GM21528 (cell line): ENCODE measurements at regions not wholly inside any gene's neighbourhood (a gene's known extent, or its start where the extent isn't known, plus 50 kb on each side); places are given as distances from the start of the nearest gene placed in this dataset.
A peak's percentile ranks its signal among the peaks of the same experiment; 100 is the strongest.

Source experiments
- ATAC-seq: cut with Tn5 transposase; IDR thresholded peaks from one replicate; pipeline ENCODE4 v1.9.1; 2021; ENCODE audit warnings: mild to moderate bottlenecking, moderate library complexity; ENCODE audit not compliant: unreplicated experiment, low FRiP score

GRCh38 chr16:86663685-86664521 is 85.6 kb downstream of the FOXL1 start:
- no peak for ATAC-seq

DNA sequence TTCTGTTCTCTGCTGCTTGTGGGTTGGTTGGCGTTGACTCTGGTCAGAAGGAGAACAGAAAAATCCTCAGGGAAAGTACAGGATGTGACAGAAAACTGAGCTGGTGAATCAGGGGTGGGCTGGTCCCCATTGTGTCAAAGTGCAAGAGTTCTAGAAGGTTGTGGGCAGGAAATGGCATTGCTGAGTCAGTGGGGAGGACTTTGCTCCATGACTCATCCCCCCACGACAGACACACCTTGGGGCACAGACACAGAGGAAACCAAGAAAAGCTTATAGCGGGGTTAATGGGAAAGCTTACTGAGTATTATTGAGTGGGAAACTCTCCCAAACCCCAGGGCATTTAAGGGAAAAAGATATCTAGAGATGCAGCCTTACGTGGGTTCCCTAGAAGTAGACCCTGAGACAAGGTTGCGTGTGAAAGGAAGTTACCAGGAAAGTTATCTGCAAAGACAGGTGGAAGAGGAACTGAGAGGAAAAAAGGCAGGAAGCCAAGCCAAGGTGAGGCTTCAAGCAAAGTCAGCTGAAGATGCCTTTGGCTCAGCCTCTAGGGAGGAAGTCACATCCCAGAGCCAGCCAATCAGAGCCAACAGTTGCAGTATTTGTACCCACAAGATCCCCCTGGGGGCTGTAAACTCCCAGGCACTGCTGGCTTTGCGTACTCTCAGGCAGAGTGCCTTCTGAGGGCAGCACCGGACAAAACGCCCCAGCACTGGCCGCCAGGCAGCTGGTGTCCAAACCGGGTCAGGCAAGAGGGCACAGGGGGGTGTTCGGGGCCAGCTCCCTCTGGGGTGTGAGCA is 86.4 kb downstream of the FOXL1 start:
- peak; percentile 75 for ATAC-seq

DNA sequence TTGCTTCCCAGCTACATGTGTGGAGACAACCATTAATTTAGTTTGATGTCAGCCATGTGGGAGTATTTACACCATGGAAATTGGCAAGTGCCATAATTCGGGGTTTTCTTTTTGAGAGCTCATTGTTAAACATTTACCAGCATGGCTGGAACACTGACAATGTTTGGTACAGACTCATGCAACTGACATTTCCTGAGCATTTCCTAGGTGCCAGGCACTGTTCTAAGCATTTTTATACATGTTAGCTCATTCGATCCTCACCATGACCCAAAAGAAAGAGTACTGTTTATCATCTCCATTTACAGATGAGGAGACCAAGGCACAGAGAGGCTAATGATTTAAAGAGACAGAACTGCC is 86.9 kb downstream of the FOXL1 start:
- ATAC-seq, result no peak

GRCh38 chr16:86665929-86666328 is 87.6 kb downstream of the FOXL1 start:
- ATAC-seq, result no peak

GRCh38 chr16:86667035-86667434 is 88.7 kb downstream of the FOXL1 start:
- no peak for ATAC-seq

- ATAC-seq, result no peak
Measured at GRCh38 chr16:86668136-86668910, 90.0 kb downstream of the FOXL1 start.

DNA sequence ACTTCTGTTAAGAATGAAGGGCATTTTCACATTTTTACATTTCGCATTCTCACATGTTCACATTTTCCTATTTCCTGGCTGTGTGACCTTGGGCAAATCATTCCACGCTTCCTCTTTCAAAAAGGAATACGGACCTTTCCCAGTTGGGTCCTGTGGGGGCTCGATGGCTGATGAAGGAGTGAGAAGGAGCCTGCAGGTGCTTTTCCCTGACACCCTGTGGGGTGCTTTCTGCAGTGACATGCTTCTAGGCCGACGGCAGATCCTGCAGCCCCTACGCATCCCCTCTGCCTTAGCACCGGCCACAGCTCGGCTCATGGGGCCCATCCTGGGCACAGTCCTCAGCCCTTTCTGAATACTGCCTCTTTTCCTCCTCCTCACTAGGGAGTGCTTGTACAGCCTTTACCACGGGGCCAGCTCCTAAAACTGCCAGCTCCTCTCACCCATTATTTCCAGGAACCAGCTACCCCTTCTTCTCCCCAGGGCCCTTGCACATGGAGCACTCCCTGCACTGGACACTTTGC is 91.0 kb downstream of the FOXL1 start:
- no peak for ATAC-seq

GRCh38 chr16:86669937-86670749 is 91.8 kb downstream of the FOXL1 start:
- ATAC-seq, result no peak

DNA sequence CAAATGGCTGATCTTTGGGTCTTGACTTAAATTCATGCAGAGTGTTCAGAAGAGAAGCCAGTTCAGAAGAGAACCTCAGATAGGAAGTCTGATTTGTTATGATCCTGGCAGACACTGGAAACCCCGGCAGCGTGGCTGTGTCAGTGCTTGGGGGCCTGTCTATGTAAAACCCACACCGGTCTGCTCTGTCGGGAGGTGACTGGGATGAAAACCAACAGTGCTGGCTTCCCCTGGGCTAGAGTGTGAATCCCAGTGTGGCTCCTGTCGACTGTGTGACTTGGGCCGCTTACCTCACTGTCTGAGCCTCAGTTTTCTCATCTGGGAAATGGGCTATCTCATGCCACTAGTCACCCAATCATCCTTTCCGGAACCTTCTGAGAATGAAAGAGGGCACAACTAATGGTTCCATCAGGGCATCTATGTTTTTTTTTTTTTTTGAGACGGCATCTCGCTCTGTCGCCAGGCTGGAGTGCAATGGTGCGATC is 92.4 kb downstream of the FOXL1 start:
- no peak for ATAC-seq

- ATAC-seq, result no peak
Measured at GRCh38 chr16:86671486-86672178, 93.3 kb downstream of the FOXL1 start.

GRCh38 chr16:86672179-86672863 is 94.0 kb downstream of the FOXL1 start:
- no peak for ATAC-seq

DNA sequence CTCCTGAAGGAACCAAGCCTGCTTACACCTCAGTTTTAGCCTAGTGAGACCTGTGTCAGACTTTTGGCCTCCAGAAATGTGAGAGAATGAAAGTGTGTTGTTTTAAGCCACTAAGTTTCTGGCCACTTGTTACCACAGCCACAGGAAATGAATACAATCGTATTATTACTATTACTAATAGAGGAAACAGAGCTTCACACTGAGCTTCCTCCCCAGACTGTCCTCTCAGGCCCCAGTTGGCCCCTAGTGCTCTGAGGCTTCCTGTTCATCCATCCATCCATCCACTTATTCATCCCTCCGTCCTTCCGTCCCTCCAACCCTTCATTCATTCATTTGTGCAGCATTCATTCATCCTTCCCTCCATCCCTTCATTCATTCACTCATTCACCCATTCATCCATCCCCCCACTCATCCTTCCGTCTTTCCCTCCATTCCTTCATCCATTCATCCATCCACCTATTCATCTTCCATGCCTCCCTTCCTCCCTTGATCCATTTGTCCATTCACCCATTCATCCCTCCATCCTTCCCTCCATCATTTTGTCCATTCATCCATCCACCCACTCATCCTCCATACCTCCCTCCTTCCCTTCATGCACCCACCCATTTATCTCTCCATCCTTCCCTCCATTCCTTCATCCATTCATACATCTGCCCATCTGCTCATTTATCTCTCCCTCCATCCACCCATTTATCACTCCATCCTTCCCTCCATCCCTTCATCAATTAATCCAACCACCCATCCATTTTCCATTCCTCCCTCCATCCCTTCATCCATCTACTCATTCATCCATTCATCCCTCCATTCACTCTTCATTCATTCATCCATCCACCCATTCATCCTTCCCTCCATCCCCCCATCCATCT is 95.0 kb downstream of the FOXL1 start:
- ATAC-seq, result no peak

GRCh38 chr16:86673956-86674453 is 95.7 kb downstream of the FOXL1 start:
- ATAC-seq, result no peak

DNA sequence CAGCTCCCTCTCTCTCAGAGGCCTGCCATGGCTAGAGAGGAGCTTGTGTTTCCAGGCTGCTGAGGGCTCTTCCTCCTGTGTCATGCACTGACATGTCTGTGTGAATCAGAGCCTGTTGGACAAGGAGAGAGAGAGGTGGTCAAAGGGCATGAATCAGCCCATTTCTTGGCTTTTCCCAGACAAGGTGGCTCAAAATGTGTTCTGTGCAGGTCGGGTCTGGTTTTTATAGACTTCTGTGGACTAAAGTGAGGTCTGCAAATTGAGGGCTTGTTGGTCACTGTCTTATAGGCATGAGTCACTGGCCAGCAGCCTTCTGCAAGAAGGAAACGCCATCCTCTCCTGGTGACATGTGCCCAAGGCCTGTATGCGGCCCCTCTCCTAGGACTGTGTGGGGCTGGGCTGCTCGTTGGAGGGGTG is 97.9 kb downstream of the FOXL1 start:
- ATAC-seq, result no peak

DNA sequence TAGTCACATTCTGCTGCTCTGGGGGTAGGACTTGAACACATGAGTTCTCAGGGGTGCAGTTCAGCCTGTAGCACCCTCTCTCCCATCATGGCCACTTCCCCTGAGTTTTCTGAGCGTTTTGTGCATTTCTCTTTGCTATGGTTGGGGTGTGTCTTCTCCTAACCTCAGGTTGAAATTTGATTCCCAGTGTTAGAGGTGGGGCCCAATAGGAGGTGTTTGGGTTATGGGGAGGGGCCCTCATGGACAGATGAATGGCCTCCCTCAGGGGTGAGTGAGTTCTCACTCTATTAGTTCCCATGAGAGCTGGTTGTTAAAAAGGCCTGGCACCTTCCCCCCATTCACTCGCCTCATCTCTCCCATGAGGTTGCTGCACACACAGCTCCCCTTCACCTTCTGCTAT is 101.1 kb downstream of the FOXL1 start:
- no peak for ATAC-seq

DNA sequence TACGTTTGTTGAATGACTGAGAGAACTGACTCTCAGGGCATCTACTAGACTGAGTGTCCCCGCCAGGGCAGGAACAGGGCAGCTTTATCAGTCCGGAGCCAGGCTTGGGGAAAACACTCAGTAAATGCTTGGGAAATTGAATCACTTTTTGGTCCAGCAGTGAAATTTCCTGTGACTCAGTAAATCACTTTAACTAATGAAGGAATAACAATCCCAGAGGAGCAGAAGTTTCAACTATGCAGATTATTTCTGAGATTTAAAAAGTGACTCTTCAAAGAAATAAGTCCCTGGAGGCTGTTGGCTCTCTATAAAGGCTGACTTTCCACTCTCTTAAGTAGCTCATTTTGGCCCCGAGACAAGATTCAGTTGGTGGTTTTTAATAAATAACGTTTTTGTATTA is 101.8 kb downstream of the FOXL1 start:
- no peak for ATAC-seq

DNA sequence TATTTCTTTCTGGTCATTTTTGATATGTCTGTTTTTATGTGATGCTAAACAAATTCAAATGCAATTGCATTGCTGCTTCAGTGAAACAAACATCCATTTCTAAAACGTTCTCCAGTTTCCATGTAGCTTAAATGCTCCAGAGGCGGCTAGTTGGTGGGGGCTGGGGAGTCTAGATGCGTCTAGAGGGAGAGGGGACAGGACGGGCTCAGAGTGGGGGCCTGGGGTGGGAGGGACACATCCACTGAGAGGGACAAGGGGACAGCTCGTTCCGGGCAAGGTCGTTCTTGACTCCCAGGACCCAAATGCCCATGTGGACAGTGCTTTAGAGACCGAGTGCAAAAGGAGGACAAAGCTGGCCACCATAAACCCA is 102.3 kb downstream of the FOXL1 start:
- no peak for ATAC-seq
